ENCODE measurements at regions not wholly inside any gene's neighbourhood (a gene's known extent, or its start where the extent isn't known, plus 50 kb on each side); places are given as distances from the start of the nearest gene placed in this dataset.

DNA sequence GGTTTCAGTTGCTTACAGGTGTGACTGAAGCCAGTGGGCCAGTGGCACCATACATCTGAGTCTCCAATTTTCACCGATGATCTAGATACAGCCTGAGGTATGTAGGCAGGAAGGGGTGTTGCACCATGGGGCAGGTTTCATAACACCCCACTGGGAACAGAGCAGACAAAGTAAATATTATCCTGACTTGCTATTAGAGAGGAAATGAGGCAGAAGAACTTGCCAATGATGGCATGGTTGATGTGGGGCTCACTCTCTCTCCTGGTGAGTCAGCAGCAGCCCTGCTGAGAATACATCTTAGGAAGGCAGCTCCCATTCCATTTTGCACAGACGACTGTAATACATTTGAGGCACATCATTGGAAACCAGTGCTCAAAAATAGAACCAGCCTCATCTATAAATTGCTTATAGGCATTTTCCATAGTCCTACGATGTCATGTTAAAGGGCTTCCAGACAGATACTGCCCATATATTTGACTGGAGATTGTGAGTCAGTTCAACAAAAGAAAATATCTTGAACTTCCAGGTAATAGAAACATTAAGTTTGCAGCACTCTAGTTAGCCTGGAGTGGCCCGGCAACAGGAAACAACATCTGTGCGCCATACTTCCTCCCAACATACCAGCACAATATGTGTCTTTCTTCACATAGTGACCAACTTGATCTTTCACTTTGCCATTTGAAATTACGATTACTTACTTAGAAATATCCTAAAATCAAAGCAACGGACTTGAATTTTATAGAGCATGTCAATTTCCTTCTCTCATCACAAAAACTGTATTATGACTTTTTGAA lies 175.5 kb downstream of the NECTIN3 start (continued):
- TF ChIP-seq RFX5 (IDR thresholded peaks at IDR 0.05; ENCODE audit: low read length) (no peak), YY1 (IDR thresholded peaks at IDR 0.05; ENCODE audit: low read depth) (no peak), TEAD4 (IDR thresholded peaks at IDR 0.05; ENCODE audit: borderline replicate concordance, insufficient read depth) (no peak), POLR2AphosphoS5 (IDR thresholded peaks at IDR 0.05; ENCODE audit: low read depth, low read length) (no peak), NFIC (IDR thresholded peaks at IDR 0.05; ENCODE audit: borderline replicate concordance) (no peak), RXRA (IDR thresholded peaks at IDR 0.05; ENCODE audit: borderline replicate concordance, low read depth) (no peak), TCF12 (IDR thresholded peaks at IDR 0.05) (peak; percentile 29; the same call in 1 of the 2 replicates)

DNA sequence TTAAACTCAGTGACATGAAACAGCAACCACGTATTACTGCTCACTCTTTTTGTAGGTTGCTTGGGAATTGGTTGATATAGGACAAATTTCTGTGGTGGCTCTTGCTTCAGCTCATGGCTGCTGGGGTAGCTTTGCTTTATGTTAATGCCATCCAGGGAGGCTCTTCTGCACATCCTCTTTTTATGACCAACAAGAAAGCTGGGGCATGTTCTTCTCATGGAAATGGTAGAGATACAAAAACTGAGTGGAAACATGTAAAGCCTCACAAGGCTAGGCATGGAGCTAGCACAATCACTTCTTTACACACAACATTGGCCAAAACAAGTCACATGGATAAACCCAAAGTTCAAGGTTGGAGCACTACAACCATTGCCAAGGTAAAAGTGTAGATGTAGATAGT lies 176.8 kb downstream of the NECTIN3 start:
- H3K4me3 ChIP-seq (ENCODE audit: low read depth in 2 of 2, low read length in 1 of 2), result no peak overlapping the region
- no peaks in the 10 kb centered on the region for H3K9me2 ChIP-seq
- H3K79me2 ChIP-seq (ENCODE audit: insufficient read depth), result no peaks in the 10 kb centered on the region
- H2AFZ ChIP-seq (ENCODE audit: low read depth), result no peak overlapping the region
- no peaks in the 10 kb centered on the region for H3K27me3 ChIP-seq (ENCODE audit: insufficient read depth)
- H3K27ac ChIP-seq (ENCODE audit: low read depth in 2 of 2, low read length in 1 of 2), result no peak overlapping the region
- TF ChIP-seq, protein P1, sequence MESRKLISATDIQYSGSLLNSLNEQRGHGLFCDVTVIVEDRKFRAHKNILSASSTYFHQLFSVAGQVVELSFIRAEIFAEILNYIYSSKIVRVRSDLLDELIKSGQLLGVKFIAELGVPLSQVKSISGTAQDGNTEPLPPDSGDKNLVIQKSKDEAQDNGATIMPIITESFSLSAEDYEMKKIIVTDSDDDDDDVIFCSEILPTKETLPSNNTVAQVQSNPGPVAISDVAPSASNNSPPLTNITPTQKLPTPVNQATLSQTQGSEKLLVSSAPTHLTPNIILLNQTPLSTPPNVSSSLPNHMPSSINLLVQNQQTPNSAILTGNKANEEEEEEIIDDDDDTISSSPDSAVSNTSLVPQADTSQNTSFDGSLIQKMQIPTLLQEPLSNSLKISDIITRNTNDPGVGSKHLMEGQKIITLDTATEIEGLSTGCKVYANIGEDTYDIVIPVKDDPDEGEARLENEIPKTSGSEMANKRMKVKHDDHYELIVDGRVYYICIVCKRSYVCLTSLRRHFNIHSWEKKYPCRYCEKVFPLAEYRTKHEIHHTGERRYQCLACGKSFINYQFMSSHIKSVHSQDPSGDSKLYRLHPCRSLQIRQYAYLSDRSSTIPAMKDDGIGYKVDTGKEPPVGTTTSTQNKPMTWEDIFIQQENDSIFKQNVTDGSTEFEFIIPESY (IDR thresholded peaks at IDR 0.05; ENCODE audit: borderline replicate concordance, low read depth), result no peak
- TF ChIP-seq, protein P2, sequence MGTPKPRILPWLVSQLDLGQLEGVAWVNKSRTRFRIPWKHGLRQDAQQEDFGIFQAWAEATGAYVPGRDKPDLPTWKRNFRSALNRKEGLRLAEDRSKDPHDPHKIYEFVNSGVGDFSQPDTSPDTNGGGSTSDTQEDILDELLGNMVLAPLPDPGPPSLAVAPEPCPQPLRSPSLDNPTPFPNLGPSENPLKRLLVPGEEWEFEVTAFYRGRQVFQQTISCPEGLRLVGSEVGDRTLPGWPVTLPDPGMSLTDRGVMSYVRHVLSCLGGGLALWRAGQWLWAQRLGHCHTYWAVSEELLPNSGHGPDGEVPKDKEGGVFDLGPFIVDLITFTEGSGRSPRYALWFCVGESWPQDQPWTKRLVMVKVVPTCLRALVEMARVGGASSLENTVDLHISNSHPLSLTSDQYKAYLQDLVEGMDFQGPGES (IDR thresholded peaks at IDR 0.05; ENCODE audit: low read depth, low read length), result no peak
- no peak overlapping the region for H3K4me2 ChIP-seq
- 79% methylated on average over 1 of the region's 1 CpG for whole genome bisulfite sequencing (ENCODE audit: low lambda C conversion rate)
- no peak overlapping the region for H3K9ac ChIP-seq
- DNase-seq, result no peak
- no peaks in the 10 kb centered on the region for H4K20me1 ChIP-seq (ENCODE audit: insufficient read depth)
- no peaks in the 10 kb centered on the region for H3K36me3 ChIP-seq (replicated peaks in 1 of 2; ENCODE audit: control insufficient read depth in 1 of 2, insufficient read depth in 2 of 2, low read length in 1 of 2)
- H3K4me1 ChIP-seq (ENCODE audit: control insufficient read depth in 1 of 2, insufficient read depth in 2 of 2, low read depth in 1 of 2, low read length in 1 of 2), result no peaks in the 10 kb centered on the region; a peak in 1 of 4 replicates
- peaks cover 3% of the 10 kb centered on the region for H3F3A ChIP-seq (replicated peaks; ENCODE audit: insufficient read depth)
- no peaks in the 10 kb centered on the region for H3K9me3 ChIP-seq
- ChIA-PET POLR2A (no interaction called here), CTCF (interaction anchor here (0.6 kb wide), 1 partner anchor 12 kb away, joined by 3 read pairs; no protein-coding TSS in a partner anchor)

DNA sequence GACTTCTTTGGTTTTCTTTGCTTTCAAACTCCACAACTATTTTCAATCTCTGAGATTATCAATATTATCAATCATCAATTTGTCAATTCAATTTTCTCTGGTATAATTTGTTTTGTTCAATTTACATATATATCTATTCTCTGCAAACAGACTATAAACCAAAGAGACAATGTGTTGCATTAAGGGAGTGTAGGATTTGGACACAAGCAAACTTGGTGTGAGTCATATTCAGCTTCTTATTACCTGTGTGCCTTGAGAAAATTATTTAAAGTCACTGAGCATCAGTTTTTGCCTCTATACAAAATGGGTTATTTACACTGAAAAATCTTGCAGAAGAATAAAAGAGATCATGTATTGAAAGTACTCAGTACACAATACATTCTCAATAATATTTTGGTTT lies 177.8 kb downstream of the NECTIN3 start:
- Histone ChIP-seq H3K4me3 (ENCODE audit: low read depth in 2 of 2, low read length in 1 of 2) (no peak overlapping the region), H3K4me1 (ENCODE audit: control insufficient read depth in 1 of 2, insufficient read depth in 2 of 2, low read depth in 1 of 2, low read length in 1 of 2) (no peaks in the 10 kb centered on the region; a peak in 1 of 4 replicates)
- POLR2A ChIA-PET, result no interaction called here
- no peak for TF ChIP-seq EZH2phosphoT487 (IDR thresholded peaks at IDR 0.05; ENCODE audit: borderline replicate concordance, low read depth)
- TF ChIP-seq, protein P3, sequence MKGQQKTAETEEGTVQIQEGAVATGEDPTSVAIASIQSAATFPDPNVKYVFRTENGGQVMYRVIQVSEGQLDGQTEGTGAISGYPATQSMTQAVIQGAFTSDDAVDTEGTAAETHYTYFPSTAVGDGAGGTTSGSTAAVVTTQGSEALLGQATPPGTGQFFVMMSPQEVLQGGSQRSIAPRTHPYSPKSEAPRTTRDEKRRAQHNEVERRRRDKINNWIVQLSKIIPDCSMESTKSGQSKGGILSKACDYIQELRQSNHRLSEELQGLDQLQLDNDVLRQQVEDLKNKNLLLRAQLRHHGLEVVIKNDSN (IDR thresholded peaks at IDR 0.05; ENCODE audit: borderline replicate concordance, low read depth), result no peak
- TF ChIP-seq, protein P4, sequence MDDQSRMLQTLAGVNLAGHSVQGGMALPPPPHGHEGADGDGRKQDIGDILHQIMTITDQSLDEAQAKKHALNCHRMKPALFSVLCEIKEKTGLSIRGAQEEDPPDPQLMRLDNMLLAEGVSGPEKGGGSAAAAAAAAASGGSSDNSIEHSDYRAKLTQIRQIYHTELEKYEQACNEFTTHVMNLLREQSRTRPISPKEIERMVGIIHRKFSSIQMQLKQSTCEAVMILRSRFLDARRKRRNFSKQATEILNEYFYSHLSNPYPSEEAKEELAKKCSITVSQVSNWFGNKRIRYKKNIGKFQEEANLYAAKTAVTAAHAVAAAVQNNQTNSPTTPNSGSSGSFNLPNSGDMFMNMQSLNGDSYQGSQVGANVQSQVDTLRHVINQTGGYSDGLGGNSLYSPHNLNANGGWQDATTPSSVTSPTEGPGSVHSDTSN (IDR thresholded peaks at IDR 0.05), result no peak
- TF ChIP-seq FOSL2 (IDR thresholded peaks at IDR 0.05; ENCODE audit: borderline replicate concordance, low read depth), result no peak
- TF ChIP-seq, protein P2 (IDR thresholded peaks at IDR 0.05; ENCODE audit: low read depth, low read length), result no peak
- TF ChIP-seq MEF2A (IDR thresholded peaks at IDR 0.05; ENCODE audit: borderline replicate concordance, low read depth), result no peak
- no peak for TF ChIP-seq GABPA (IDR thresholded peaks at IDR 0.05; ENCODE audit: low read depth)
- TF ChIP-seq, protein P5, sequence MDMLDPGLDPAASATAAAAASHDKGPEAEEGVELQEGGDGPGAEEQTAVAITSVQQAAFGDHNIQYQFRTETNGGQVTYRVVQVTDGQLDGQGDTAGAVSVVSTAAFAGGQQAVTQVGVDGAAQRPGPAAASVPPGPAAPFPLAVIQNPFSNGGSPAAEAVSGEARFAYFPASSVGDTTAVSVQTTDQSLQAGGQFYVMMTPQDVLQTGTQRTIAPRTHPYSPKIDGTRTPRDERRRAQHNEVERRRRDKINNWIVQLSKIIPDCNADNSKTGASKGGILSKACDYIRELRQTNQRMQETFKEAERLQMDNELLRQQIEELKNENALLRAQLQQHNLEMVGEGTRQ (IDR thresholded peaks at IDR 0.05; ENCODE audit: borderline replicate concordance, low read depth, low read length), result no peak
- no peak for TF ChIP-seq NFIC (IDR thresholded peaks at IDR 0.05; ENCODE audit: borderline replicate concordance)
- TF ChIP-seq RXRA (IDR thresholded peaks at IDR 0.05; ENCODE audit: borderline replicate concordance, low read depth), result no peak

More for the DNA sequence above, 177.8 kb downstream of the NECTIN3 start:
- Histone ChIP-seq H3K9me2 (no peaks in the 10 kb centered on the region), H3K27ac (ENCODE audit: low read depth in 2 of 2, low read length in 1 of 2) (no peak overlapping the region), H3K79me2 (ENCODE audit: insufficient read depth) (no peaks in the 10 kb centered on the region), H4K20me1 (ENCODE audit: insufficient read depth) (no peaks in the 10 kb centered on the region), H3K4me2 (no peak overlapping the region), H3K36me3 (replicated peaks in 1 of 2; ENCODE audit: control insufficient read depth in 1 of 2, insufficient read depth in 2 of 2, low read length in 1 of 2) (no peaks in the 10 kb centered on the region), H2AFZ (ENCODE audit: low read depth) (no peak overlapping the region), H3K9ac (no peak overlapping the region), H3K9me3 (no peaks in the 10 kb centered on the region), H3F3A (replicated peaks; ENCODE audit: insufficient read depth) (peaks cover 3% of the 10 kb centered on the region), H3K27me3 (ENCODE audit: insufficient read depth) (no peaks in the 10 kb centered on the region)
- no peak for DNase-seq
- CTCF ChIA-PET, result no interaction called here
